NOMO-1 treated with dmso at 0.1 percent for 144 hours (cell line): ENCODE measurements at regions not wholly inside any gene's neighbourhood (a gene's known extent, or its start where the extent isn't known, plus 50 kb on each side); places are given as distances from the start of the nearest gene placed in this dataset.

Experiments
- DNase-seq: peaks from one replicate; lab custom pipeline; 2025; ENCODE audit not compliant: unreplicated experiment; lab: John Stamatoyannopoulos, UW

- DNase-seq = no peak
Observed at GRCh38 chr1:177793900-177794299, 176.0 kb downstream of the SEC16B start.

- DNase-seq = no peak
Observed at GRCh38 chr1:177790566-177790965, 179.3 kb downstream of the SEC16B start.

- no peak for DNase-seq
Observed at GRCh38 chr1:177789956-177790355, 179.9 kb downstream of the SEC16B start.

DNA sequence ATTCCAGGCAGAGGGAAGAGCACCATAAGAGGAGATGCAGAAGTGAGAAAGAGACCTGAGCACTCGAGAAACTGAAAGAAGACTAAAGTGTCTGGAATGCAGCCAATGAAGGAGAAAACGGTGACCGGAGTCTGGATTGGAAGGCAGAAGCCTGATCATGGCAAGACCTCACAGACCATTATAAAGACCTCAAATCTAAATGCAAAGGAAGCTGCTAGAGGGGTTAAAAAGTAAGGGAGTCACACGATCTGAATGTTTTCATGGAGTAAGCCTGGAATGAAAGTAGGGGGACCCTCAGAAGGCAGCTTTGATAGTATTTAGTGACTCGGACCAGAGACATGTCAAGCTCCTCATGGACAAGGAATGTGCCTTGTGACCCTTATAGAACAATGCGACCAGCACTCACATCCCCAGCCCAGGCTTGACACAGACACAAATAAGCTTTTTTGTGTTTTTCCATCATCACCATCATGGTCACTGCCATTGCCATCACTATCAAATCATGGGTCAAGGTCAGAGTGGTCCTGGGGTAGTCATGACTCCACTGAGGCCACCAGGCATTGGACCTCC, 183.6 kb downstream of the SEC16B start:
- DNase-seq = no peak

DNA sequence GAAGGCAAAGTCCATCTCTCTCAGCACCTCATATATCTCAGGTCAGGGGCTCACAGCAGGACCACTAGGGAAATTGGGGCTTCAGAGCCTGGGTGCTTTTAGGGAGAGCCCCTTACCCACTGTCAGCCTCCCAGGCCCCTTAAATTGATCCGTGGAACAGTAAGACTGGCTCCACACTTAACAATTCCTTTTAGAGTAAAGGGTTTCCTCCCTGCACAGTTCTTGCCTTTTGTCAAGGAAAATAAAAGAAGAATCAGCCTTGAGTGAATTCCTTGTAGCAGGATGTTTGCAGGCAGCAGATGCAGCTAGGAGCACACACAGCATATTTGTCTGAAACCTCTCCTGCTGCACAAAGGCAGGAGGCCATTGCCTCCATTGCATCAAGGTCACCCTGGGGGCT, 184.9 kb downstream of the SEC16B start:
- no peak for DNase-seq

GRCh38 chr1:177784409-177784808, 185.4 kb downstream of the SEC16B start:
- no peak for DNase-seq

GRCh38 chr1:177783051-177783450, 186.8 kb downstream of the SEC16B start:
- no peak for DNase-seq

GRCh38 chr1:177780096-177780700, 189.7 kb downstream of the SEC16B start:
- DNase-seq = peak; percentile 15

DNA sequence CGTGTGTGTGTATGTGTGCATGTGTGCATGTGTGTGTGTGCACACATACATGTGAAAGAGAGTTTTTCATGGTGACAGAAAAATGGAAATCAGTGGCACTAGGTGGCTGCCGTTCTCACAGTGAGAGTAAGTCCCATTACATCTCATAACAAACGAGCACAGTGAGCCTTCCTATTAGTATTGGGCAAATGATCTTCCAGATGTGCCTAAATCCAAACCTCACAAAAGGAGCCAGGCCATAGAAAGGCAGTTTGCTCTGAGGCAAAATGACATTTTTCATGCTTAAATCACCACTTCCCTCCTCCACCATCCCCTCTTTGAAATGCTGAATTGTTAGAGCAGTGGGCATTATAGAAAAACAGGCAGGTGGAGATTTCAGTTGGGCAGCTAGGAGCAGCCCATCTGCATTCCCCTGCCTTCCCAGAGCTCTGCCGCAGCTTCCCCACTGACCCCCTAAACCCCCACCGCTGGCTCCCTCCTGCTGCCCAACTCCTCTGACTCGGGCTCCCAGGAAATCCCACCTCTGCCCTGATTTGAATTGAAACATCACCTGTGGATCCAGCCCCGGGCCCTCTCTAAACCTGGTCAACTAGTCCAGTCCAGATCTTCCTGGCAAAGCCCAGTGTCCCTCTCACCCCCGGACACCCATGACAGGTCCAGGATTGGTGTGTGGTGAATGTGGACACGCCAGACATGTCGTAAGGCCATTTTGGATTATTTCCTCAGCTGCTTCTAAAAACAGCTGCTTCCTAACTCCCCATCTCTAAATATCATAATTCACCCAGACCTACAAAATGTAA, 190.5 kb downstream of the SEC16B start:
- DNase-seq = no peak

DNA sequence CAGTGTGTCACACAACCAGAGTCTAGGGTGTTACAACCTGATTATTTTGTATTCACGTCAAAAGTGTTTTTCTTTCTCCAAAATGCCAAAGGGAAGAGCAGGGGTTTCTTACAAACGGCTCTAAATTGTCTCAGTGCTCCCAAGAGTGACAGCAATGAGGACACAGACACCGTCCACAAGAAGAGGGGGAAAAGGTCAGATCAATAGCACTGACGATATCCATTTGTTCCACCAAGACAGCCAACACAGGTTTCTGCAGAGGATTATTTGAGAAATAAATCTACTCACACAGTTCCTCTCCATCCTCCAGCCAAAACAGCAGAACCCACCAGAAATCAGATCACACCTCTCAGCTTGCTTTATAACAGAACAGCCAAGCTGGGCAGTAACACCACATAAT, 193.9 kb downstream of the SEC16B start:
- DNase-seq = no peak

GRCh38 chr1:177772386-177772960, 197.4 kb downstream of the SEC16B start:
- DNase-seq = no peak

DNA sequence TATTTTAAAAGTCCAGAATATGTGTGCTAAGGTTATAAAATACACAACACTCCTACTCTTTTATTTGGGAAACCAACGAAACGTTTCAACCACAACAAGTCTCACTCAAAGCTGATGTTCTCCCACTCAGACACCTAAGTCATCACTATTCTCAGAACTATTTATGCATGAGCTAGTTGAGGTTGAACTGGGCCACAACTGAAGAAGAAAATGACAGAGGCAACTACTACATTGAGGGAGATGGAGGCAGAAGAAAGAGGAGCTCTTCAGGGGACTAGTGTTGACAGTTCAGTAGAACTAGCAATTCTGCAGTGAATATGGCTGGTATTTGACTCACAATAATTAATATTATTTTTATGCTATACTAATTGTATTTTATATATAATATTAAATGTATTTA, 198.2 kb downstream of the SEC16B start:
- no peak for DNase-seq

DNA sequence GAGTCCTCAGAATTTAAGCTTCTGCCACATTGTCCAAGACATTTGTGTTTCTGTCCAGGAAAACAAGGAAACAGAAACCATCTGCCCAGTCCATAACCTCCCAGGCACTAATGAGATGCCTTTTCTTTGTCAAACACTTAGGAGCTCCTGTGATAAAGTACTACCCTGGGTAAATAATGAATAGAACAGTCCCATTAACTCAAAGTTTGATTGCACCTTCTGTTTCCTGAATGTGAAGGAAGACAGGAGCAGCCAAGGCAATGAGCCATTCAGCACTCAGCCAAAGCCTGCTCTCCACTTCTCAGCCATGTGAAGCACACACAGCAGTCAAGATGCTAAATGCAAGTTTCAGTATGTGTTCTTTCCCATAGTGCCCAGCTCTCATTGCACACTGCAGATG, 199.8 kb downstream of the SEC16B start:
- DNase-seq = no peak

DNA sequence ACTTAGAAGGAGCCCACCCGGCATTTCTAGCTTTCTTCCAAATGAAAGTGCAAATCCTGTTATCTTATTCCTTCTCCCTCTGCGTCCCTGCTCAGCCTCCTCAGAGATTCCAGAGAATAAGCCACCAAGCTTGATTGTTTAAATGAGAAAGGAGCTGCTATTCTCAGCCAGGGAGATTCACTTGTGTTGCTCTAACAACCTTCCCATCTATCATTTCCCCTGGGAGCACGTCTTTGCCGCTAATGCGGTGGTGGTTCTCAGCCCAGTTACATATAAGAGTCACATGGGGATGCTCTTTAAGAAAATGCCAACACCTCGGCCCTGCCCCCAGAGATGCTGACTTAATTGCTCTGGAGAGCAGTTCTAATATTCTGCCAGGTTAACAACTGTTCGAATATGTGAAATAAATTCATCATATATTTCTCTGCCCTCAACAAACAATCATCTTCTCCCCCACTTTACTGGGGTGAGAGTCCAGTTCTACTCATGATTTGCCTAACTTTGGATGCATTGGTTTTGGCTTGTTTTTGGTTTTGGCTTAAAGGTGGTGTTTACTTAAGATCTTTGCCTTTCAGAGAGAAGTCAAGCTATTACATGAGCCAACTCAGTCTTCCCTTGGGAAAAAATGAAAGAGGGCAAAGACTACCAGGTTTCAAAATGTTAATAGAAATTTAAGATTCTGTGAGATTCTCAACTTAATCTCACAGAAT, 213.9 kb downstream of the SEC16B start:
- DNase-seq = no peak

GRCh38 chr1:177754603-177755002, 215.3 kb downstream of the SEC16B start:
- no peak for DNase-seq

- no peak for DNase-seq
Observed at GRCh38 chr1:177753655-177754054, 216.2 kb downstream of the SEC16B start.

DNA sequence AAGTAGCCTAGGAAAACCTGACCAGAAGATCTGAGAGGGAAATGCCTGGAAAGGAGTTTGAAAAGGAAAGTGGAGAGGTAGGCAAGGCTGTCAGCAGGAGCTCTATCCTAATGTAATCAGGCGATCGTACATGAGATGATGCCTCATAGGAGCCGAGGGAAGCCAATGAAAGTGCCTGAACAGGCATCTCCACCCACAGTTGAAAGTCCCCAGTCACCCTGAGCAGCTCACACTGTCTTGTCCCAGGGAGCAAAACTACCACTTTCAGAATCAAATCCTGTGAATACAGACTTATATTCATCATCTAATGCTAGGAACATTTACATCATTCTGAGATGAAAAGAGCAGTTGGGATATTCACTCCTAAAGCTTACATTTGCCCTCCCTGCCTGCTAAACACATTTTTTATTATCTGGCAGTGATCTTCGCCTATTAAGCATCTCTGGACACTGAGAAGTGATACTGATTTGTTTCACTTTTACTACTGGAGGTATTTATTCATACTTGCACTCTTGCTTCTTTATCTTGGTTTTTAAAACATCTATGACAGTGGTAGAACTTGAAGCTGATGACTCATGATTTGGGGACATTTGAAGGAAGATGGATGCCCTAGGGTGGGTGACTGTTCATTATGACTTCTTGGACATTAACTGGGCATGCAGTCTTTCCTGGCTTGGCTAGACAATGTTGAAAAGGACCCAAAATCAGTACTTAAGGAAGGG, 221.6 kb downstream of the SEC16B start:
- no peak for DNase-seq

- no peak for DNase-seq
Observed at GRCh38 chr1:177746155-177746554, 223.7 kb downstream of the SEC16B start.

DNA sequence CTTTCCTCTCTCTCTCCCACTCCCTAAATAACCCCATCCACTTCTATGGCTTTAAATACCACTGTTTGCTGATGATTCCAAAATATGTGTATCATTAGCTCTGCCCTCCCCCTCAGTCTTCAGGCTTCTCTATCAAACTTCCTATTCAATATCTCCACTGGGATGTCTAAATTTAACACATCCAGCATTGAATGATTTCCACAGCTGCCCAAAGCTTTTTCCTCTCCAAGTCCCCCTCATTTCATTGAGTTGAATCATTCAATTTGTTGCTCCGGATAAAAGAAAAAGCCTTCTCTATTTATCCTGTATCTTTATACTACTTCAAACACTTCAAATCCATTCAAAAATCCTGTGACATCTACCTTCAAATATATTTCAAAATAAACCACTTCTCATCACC, 225.0 kb downstream of the SEC16B start:
- no peak for DNase-seq

DNA sequence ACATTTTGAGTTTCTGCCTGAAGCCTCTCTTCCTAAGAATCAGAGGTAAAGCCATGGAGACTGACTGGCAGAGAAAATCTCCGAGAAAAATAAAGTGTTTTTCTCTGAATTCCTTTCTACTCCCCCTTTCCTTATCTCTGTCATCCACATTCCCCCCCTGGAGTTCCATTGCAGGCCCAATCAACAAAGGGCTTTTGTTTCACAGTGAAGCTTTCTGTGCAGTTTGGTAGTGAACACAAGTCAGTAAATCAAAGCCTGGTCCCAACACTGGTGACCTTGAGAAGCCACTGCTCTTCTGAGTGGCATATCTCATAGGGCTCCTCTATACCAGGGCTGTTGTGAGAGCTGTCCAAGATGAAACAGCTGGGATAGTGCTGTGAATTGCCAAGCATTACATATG, 228.4 kb downstream of the SEC16B start:
- no peak for DNase-seq

DNA sequence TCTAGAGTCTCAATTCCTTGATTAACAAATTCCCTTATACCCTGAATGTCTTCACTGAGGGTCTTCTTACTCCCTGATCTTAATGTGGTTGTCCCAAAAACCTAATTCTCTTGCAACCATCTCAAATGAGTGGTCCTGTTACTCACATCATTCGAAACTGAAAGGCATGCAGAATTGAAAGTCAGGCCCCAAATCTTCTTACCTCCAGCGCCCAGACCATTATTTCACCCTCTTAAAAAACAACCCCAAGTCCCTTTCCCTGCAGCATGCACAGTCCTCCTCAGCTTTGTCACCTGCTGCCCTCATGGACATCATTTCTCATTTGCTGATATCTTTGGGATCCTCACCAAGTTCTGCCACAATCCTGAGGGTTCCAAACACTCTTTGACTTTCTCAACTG, 230.1 kb downstream of the SEC16B start:
- DNase-seq = no peak
